ENCODE measurements at regions not wholly inside any gene's neighbourhood (a gene's known extent, or its start where the extent isn't known, plus 50 kb on each side); places are given as distances from the start of the nearest gene placed in this dataset.

DNA sequence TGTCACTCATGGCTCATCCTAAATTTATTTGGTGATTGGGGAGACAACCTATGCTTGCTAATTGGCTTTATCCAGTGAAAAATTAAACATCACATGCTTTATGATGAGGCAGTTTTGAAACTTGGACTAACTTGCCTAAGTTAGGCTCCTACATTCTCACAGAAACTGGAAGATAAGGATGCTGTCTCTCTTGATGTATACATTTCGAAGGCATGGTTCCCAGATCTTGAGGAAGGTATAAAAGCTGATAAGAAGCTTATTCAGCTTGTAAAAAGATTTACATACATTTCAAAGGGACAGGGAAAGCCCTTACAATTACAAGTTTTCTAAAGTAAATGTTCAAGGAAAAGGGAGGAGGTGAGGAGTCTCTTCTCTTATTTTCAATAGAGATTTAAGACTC lies 561.7 kb downstream of the IPMK start:
- TF ChIP-seq, protein P1, sequence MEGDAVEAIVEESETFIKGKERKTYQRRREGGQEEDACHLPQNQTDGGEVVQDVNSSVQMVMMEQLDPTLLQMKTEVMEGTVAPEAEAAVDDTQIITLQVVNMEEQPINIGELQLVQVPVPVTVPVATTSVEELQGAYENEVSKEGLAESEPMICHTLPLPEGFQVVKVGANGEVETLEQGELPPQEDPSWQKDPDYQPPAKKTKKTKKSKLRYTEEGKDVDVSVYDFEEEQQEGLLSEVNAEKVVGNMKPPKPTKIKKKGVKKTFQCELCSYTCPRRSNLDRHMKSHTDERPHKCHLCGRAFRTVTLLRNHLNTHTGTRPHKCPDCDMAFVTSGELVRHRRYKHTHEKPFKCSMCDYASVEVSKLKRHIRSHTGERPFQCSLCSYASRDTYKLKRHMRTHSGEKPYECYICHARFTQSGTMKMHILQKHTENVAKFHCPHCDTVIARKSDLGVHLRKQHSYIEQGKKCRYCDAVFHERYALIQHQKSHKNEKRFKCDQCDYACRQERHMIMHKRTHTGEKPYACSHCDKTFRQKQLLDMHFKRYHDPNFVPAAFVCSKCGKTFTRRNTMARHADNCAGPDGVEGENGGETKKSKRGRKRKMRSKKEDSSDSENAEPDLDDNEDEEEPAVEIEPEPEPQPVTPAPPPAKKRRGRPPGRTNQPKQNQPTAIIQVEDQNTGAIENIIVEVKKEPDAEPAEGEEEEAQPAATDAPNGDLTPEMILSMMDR (conservative IDR thresholded peaks at IDR 0.05; ENCODE audit: low read length): no peak
- no peak for TF ChIP-seq EZH2phosphoT487 (IDR thresholded peaks at IDR 0.05; ENCODE audit: borderline replicate concordance, low read depth, low read length)
